G401.6 (cell line): ENCODE measurements at regions not wholly inside any gene's neighbourhood (a gene's known extent, or its start where the extent isn't known, plus 50 kb on each side); places are given as distances from the start of the nearest gene placed in this dataset.
A peak's percentile ranks its signal among the peaks of the same experiment; 100 is the strongest.
"Not testable (repeated sequence)": the region's sequence is repeated elsewhere in the genome, so short reads cannot be mapped to it uniquely, and the experiment has no call there.

Source experiments
- FAIRE-seq: peaks from 2 replicates; lab custom pipeline; 2012; peaks lifted over from hg19 to GRCh38; lab: Jason Lieb, UNC

DNA sequence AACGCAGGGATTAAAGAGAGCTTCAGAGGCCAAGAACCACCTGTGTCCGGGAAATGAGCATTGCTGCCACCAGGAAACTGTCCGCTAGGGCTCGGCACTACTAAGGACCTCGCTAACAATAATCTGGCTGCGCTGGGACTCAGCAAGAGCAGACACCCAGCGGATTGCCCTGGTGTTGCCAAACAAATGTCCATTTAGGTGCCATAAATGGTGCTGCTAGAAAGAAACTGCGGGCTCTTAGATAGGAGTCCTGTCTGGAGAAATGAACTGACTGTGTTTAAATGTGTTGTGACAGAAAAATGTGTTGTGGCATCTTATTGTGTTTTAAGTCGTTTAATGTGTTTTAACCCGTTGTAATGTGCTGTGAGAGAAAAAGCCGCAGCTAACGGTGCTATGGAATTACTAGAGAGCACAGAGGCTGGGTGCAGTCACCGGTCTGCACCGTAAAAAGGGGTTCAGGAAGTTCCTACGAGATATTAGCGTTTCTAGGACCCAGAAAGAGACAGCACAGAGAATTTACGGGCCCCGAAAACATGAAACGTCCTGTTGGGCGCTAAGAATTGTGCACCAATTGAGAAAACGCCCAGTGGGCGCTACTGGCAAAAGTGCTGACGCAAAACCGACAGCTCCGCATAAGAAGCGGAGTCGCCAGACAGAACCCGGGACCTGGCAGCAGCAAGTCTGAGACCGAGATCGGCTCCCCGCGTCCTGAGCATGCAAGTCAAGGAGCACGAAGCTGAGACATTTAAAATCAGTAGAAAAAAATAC is 90.6 kb downstream of the ANXA2R start:
- FAIRE-seq: no peak

DNA sequence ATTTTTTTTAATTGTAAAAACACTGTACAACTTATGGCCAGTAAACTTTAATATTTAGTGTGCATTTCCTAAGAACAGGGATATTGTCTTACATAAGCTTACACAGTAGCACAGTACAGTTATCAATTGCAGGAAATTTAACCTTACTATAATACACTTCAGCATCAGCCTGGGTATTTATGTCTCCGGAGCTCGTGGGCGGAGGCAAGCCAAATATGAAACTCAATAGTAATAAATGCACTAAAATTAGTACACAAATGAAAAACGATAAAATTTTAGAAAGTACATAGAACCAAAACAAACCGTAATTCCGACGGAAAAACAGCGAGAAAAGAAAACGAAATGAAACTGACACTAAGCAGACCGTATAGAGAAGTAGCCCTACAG is 91.2 kb downstream of the ANXA2R start:
- FAIRE-seq: no peak

DNA sequence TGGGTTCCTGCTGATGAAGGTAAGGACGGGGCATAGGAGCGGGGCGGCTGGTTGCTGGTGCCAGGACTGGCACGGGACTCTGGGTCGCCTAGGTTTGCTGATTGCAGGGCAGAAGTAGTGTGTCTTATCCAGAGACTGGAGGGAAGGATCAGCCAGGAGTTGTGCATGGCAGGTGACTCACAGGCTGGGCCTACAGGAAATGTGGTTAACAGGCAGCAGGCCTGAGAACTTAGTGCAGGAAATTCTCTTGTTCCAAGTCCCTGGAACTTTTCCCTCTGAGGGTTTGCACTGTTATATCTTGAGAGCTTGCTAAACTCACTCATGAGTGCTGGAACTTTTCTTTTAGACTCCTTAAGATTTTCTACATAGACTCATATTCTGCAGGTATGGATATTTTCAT is 95.1 kb downstream of the ANXA2R start:
- no peak for FAIRE-seq

DNA sequence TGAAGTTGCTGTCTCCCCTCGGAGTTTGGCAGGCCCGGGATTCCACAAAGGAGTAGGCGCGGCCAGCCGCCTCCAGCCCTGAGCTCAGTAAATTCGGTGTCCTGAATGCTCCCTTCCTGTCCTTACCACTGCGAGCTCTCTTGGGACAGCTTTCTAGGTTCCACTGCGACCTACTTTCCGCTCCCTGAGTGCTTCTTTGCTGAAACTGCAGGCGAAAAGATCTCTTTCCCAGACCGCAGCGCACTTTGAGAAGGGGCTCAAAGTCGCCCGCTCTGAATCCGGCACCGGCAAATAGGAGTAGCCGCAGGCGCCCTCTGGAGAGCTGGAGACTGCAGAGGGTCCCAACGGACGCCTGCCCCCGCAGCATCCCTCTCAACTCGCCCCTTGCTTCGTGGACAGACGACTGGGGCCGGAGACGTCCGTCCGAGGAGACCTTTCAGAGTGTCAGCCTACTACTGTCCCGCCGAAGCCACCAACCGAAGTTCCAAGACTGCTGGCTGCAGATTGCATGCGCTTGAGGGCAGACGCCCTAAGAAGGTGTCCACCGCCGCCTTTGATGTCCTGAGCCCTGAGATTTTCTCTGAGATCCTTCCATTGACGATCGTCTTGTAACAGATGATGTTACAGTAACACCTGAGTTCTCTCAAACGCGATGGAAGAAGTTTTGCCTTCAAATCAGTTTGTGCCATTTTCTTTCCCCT is 96.0 kb downstream of the ANXA2R start:
- no peak for FAIRE-seq

DNA sequence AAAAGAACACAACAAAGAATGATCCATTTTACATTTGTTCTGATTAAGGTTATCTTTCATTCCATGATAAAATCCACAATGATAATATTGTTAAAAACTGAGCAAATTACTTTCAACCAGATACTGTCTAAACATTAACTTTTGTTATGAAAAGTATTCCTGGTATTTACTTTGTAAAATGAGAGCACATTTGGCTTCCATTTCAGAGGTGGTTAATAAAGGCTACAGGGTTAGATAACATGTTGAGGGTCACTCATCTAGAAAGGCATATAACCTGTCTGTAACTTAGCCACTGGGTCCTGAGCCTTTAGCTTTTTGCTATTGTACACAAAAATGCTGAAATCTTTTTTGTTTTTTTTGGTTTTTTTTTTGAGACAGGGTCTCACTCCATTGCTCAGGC is 99.3 kb downstream of the ANXA2R start:
- no peak for FAIRE-seq

DNA sequence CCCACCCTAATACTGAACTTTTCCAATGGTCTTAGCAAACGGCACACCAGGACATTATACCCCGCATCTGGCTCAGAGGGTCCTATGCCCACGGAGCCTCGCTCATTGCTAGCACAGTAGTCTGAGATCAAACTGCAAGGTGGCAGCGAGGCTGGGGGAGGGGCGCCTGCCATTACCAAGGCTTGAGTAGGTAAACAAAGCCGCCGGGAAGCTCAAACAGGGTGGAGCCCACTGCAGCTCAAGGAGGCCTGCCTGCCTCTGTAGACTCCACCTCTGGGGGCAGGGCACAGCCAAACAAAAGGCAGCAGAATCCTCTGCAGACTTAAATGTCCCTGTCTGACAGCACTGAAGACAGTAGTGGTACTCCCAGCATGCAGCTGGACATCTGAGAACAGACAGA is 108.1 kb downstream of the ANXA2R start:
- not testable (repeated sequence) for FAIRE-seq

DNA sequence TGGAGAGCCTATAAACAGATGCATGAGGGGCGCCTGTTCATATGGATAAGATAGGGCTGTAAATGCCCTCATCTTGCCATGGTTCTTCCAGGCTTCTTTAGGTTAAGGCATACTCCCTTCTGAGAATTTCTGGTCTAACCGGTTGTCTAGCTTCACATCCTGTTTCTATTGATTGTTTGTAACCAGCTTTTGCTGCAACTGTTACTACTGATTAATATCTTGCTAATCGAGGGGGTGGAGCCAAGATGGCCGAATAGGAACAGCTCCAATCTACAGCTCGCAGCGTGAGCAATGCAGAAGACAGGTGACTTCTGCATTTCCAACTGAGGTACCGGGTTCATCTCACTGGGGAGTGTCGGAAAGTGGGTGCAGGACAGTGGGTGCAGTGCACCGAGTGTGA is 108.7 kb downstream of the ANXA2R start:
- not testable (repeated sequence) for FAIRE-seq

DNA sequence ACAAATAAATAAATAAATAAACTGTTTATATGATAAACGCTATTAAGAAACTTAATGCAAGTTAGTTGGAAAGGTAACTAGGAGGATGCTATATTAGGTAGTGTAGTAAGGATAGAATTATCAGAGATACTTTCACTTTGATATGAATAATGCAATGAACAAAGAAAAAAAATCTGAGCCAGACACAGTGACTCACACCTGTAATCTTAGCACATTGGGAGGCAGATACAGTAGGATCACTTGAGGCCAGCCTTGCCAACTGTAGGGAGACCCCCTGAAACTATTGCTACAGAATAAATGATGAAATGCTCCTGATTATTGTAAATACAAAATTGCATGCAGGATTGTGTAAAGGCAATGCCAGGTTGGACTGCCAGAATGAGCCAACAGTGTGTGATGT is 109.2 kb downstream of the ANXA2R start:
- FAIRE-seq: no peak

DNA sequence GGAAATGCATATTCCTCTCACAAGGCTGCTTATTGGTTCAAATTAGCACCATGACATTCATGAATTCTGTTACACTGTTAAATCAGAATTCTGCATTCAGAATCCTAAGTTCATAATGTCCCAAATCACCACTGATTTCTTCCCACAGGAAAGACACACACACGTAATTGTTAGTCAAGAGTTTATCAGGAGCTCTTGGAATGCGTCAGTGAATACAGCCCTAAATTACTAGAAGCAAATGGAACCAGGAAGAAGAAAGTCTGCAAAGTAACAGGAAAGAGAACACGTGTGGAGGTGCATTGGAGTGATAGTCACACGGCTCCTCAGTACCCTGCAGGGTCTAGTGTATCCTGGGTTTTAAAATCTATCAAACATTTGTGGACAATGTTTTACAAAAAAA is 110.2 kb downstream of the ANXA2R start:
- FAIRE-seq: no peak

DNA sequence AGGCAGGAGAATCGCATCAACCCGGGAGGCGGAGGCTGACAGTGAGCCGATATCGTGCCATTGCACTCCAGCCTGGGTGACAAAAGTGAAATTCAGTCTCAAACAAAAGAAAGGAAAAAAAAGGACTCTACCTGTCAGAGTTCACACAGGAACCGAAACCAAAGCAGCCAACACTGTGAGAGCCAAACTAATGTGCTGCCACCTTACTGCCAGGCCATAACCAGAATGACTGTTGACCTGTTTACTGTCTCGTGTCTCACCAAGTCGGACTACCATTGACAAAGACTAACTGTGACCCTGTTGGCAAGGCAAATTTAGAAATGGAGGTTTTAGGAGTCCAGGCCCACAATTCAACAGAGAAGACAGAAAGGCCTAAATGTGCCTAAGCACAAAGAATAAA is 112.4 kb downstream of the ANXA2R start:
- FAIRE-seq: no peak

DNA sequence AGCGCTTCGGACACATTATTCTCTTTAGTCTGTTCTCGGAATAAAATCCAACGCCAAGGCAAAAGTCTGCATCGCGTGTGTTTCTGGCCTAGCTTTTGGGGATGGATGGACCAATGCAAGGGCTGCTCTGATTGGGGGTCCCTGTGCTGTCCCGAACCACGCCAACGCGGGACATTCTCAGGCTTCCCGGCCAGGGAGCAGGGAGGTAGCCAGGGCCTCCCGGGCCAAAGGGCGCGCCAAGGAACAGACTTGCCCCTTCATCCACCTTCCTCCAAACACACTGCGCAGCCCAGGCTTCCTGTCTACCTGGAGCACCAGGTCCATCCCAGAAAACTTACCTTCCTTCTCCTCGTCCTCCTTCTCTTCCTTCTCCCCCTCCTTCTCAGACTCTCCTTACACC is 113.0 kb upstream of the SELENOP start:
- FAIRE-seq: no peak

DNA sequence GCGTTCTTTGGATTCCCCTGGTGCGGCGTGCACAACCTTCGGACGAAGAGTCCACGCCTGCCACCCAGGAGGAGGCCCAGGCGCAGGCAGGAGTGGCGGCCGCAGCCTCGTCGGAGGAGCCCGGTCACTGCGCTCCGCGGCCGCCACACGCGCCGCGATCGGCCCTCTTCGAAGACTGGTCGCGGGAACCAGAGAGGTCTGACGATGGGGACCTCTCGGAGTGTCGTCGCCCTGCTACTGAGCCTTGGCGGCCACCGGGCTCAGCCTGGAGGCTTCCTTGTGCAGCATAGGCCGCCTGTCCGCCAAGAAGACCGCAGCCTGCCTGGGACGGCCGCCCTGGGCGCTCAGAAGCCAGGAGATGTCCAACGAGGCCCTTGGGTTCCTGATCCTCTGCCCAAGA is 112.5 kb upstream of the SELENOP start:
- FAIRE-seq: no peak

DNA sequence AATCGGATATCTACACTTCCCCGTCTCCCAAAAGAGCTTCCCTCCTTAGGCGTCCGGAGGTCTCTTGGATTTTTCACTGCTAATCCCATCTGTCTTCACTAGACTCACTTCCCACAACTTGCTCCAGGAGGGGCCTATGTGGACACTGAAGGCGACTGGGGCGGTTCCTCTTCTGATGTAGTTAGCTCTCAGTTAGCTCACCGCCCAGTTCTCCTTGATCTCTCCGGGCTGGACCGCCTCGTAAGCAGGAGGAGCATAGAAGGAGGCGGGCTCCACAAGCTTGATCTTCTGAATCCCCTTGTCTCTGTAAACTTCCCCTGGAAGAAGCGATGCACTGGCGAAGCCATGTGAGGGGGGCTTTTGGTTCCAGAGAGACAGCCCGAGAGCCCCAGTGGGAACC is 112.0 kb upstream of the SELENOP start:
- no peak for FAIRE-seq

DNA sequence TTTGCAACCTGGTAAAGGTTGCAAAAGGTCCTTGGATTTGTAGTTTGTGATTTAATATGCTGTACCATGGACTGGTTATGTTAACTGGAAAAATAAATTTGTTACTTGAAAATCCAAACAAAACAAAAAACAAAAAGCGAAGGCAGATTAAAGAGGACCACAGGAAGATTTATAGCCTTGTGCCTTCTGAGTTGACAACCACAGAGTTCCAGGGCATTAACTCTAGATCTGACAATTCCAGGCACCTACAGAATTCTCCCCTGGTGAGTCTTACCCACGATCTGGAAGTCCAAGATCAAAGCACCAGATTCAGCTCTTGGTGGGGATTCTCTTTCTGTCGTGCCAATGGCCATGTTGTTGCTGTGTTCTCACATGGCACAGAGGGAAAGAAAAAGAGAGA is 107.9 kb upstream of the SELENOP start:
- FAIRE-seq: no peak

DNA sequence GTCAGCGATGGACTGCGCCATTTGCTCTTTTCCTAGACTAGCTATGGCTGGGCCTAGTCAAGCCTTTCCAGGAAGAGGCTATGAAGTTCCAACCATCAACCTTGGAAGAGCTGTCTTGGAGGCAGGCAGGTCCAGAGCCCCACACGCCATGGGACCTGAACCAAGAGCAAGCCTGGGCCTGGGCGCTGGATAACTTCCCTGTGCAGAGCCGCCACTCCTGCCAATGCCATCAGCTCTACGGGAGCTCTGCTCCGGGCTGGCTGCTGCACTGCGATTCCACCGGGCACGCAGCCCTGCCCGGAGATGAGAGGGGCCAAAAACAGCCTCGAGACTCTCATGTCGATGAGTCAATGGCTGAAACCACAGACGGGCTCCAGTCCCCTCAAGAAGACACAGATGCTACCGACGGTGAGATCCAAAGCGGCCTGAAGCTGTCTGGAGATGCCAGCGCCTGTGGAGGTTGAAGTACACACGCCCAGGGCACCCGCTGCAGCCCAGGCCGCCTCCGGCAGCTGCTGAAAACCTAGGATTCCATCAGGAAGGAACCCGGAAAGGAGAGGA is 103.7 kb upstream of the SELENOP start:
- no peak for FAIRE-seq

DNA sequence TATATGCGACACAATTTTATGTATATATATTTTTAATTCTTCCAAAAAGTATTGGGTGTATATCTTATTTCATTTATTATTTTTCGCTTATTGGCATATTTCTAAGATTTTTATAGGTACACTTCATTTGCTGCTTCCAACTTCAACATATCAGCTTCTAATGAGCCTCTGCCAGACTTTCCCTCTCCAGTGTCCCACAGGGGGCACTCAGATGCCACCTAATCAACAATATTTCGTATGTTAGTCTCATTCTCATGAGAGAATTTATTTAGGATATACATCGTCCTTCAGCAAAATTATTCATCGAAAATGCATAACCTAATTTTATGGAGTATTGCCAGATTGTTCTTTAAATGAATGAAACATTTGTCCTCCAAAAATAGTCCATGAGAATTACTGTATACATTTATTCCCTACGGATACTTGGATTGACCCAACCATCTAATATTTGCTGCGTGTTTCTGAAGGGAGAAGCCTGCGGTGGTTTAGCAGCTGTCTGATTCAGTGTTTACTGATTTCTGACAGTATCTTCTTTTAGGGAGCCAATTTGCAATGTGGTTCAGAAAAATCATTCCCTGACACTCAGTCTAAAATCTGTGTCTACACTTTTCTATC is 100.6 kb upstream of the SELENOP start:
- FAIRE-seq: no peak

DNA sequence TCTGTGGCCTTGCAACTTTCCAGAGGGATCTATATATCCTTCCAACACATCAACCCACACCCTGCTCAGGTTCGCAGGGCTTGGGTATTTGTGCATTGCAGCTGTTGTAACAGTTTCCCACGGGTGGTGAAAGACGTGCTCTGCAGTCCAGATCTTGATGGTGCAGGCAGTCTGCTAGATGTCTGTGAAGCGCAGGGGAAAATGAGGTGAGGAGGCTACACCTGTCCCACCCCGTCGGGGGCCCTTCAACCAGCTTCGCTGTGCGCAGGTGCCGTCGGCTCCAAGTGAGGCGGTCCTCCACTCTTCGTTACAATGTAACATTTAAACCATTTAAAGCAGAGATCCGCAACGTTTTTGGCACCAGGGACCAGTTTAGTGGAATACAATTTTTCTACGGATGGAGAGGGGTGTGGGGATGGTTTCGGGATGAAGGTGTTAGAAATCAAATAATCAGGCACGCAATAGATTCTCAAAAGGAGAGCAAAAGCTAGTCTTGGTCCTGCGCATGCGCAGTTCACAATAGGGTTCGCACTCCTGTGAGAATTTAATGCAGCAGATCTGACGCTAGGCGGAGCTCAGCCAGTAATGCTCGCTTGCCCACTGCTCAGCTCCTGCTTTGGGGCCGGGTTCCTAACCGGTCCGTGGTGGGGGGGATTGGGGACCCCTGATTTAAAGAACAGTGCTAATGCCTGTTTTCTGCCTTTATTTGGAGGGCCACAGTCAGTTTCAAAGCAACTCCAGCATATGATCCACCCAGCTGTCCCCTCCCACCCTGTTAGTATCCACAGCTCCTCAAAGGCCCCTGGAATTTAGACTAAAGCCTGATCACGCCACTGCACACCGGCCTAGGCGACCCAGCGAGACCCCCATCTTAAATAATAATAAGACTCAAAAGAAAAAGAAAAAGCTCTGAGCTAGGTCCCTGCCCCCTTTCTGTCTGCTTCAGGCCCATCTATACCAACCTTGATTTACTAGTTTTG is 97.1 kb upstream of the SELENOP start:
- peak; percentile 79 for FAIRE-seq

DNA sequence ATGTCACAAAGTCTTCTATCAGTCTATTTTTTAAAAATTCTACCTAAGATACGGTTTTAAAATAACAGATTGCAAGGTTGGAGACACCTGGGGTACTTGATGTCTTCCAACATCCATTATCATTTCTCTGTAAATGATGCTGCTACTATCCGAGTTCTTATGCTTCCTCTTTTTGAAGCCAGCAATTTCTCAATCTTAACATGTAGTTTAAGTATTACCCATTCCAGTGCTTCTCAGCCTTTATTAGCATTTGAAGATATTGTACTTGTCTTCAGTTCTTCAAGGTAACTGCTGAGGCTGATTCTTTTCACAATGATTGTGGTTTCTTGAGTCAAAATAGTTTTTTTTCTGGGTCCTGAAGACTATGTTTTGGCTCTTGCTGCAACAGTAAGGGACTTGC is 96.4 kb upstream of the SELENOP start:
- FAIRE-seq: no peak

DNA sequence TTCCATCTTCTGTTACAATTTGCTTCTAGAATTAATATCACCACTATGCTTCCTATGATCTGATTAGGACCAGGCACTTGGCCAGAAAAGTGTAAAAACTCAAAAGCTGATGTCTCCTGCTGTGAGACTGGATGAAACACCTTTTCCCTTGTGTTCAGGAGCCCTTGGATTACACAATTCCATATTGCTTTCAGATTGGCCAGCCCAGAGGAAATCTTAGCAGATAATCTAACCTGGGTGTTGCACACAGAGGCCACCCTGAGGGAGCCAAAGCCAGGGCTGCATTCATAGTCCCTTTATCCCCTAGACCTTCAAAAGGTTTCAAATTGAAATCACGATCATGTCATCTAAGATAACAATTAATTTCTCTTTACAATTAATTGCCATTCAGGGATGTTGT is 94.1 kb upstream of the SELENOP start:
- no peak for FAIRE-seq

DNA sequence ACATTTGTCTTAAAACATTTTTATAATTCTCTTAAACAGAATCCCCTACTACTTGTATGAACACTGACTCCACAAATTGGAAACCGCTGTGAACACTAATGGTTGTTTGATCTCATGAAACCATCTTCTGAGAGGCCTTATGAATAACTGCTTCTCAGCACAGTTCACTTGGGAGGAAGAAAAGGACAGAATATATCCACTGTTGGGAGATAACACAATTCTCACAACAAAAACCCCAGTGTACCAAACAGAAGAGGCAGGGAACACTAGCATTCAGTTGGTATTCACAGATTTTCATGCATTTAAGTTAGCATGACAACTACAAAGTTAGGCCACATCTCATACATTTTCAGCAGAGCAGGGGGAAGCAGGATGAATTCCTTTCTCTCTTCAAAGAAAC is 89.0 kb upstream of the SELENOP start:
- no peak for FAIRE-seq

DNA sequence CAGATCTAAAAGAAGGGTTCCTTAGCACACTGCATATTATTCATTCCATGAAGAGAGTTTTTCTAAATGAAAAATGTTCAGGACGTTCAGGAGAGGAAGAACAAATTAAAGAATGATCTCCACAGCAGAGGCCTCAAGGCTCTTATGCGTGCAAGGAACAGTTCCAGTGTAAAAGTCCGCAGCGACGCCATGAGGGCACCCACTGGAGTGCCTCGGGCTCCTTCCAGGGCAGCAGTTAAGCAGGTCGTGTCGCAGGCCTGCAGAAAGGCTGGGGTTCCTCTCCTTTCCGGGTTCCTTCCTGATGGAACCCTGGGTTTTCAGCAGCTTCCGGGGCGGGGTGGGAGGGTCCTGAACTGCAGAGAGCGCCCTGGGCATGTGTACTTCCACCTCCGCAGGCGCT is 87.1 kb upstream of the SELENOP start:
- FAIRE-seq: no peak

DNA sequence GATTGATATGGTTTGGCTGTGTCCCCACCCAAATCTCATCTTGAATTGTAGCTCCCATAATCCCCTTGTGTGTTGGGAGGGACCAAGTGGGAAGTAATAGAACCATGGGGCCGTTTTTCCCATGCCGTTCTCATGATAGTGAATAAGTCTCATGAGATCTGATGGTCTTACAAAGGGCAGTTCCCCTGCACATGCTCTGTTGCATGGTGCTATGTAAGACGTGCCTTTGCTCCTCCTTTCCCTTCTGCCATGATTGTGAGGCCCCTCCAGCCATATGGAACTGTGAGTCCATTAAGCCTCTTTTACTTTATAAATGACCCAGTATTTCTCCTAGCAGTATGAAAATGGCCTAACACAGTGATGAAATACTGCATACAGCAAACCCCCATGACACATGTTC is 84.8 kb upstream of the SELENOP start:
- FAIRE-seq: no peak
